ENCODE measurements at regions not wholly inside any gene's neighbourhood (a gene's known extent, or its start where the extent isn't known, plus 50 kb on each side); places are given as distances from the start of the nearest gene placed in this dataset.

DNA sequence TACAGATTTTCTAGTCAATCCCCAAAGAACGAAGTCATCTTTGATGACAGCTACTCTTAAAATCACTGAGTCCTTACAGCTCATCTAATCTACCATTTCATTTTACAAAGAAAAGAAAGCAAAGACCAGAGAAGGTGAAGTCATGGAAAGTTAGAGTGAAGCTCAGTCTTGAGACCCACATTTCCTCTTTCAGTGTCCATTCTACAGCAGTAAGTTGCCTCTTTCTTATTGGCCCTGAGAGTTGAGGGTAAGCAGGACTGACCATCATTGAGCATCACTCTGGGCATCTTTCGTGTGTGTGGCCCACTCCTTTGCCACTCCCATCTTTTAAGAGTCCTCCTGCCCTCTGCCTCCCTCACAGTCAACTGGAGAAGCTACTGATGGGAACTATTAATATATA, 251.8 kb upstream of the NR4A3 start:
- DNase-seq (ENCODE audit: low read depth in 1 of 2, low spot score in 1 of 2) (no peak), ATAC-seq (no peak), FAIRE-seq (no peak)
- Histone ChIP-seq H3K4me2 (no peak overlapping the region), H3K27ac (no peak overlapping the region), H3K9me3 (no peaks in the 10 kb centered on the region), H3K4me1 (no peaks in the 10 kb centered on the region), H3K4me3 (no peak overlapping the region)
- TF ChIP-seq, protein P1, sequence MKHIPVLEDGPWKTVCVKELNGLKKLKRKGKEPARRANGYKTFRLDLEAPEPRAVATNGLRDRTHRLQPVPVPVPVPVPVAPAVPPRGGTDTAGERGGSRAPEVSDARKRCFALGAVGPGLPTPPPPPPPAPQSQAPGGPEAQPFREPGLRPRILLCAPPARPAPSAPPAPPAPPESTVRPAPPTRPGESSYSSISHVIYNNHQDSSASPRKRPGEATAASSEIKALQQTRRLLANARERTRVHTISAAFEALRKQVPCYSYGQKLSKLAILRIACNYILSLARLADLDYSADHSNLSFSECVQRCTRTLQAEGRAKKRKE (CRISPR knock-in tag; IDR thresholded peaks at IDR 0.05; ENCODE audit: low read depth): no peak
- TF ChIP-seq EP300 (IDR thresholded peaks at IDR 0.05) (no peak), HDAC2 (IDR thresholded peaks at IDR 0.05) (no peak), TFCP2L1 (CRISPR knock-in tag; IDR thresholded peaks at IDR 0.05) (no peak), TP53 (CRISPR knock-in tag; IDR thresholded peaks at IDR 0.05) (no peak), ESRRA (IDR thresholded peaks at IDR 0.05; ENCODE audit: borderline replicate concordance, low read length) (no peak), RAD21 (conservative IDR thresholded peaks at IDR 0.05 in 1 of 2, IDR thresholded peaks at IDR 0.05 in 1 of 2) (no peak), CBX8 (IDR thresholded peaks at IDR 0.05) (no peak), HOXB5 (CRISPR knock-in tag; IDR thresholded peaks at IDR 0.05) (no peak), RFX5 (IDR thresholded peaks at IDR 0.05) (no peak), ZC3H11A (IDR thresholded peaks at IDR 0.05) (no peak), NFE2L2 (conservative IDR thresholded peaks at IDR 0.05; ENCODE audit: low read length) (no peak), RCOR1 (IDR thresholded peaks at IDR 0.05; ENCODE audit: low read depth, low read length) (no peak), BHLHE40 (IDR thresholded peaks at IDR 0.05; ENCODE audit: low read depth, low read length) (no peak)
- TF ChIP-seq, protein P2, sequence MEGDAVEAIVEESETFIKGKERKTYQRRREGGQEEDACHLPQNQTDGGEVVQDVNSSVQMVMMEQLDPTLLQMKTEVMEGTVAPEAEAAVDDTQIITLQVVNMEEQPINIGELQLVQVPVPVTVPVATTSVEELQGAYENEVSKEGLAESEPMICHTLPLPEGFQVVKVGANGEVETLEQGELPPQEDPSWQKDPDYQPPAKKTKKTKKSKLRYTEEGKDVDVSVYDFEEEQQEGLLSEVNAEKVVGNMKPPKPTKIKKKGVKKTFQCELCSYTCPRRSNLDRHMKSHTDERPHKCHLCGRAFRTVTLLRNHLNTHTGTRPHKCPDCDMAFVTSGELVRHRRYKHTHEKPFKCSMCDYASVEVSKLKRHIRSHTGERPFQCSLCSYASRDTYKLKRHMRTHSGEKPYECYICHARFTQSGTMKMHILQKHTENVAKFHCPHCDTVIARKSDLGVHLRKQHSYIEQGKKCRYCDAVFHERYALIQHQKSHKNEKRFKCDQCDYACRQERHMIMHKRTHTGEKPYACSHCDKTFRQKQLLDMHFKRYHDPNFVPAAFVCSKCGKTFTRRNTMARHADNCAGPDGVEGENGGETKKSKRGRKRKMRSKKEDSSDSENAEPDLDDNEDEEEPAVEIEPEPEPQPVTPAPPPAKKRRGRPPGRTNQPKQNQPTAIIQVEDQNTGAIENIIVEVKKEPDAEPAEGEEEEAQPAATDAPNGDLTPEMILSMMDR (IDR thresholded peaks at IDR 0.05): no peak
- TF ChIP-seq, protein P3, sequence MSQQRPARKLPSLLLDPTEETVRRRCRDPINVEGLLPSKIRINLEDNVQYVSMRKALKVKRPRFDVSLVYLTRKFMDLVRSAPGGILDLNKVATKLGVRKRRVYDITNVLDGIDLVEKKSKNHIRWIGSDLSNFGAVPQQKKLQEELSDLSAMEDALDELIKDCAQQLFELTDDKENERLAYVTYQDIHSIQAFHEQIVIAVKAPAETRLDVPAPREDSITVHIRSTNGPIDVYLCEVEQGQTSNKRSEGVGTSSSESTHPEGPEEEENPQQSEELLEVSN (IDR thresholded peaks at IDR 0.05; ENCODE audit: borderline replicate concordance, low read depth): no peak
- TF ChIP-seq, protein P4, sequence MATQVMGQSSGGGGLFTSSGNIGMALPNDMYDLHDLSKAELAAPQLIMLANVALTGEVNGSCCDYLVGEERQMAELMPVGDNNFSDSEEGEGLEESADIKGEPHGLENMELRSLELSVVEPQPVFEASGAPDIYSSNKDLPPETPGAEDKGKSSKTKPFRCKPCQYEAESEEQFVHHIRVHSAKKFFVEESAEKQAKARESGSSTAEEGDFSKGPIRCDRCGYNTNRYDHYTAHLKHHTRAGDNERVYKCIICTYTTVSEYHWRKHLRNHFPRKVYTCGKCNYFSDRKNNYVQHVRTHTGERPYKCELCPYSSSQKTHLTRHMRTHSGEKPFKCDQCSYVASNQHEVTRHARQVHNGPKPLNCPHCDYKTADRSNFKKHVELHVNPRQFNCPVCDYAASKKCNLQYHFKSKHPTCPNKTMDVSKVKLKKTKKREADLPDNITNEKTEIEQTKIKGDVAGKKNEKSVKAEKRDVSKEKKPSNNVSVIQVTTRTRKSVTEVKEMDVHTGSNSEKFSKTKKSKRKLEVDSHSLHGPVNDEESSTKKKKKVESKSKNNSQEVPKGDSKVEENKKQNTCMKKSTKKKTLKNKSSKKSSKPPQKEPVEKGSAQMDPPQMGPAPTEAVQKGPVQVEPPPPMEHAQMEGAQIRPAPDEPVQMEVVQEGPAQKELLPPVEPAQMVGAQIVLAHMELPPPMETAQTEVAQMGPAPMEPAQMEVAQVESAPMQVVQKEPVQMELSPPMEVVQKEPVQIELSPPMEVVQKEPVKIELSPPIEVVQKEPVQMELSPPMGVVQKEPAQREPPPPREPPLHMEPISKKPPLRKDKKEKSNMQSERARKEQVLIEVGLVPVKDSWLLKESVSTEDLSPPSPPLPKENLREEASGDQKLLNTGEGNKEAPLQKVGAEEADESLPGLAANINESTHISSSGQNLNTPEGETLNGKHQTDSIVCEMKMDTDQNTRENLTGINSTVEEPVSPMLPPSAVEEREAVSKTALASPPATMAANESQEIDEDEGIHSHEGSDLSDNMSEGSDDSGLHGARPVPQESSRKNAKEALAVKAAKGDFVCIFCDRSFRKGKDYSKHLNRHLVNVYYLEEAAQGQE (IDR thresholded peaks at IDR 0.05): no peak
- TF ChIP-seq, protein P5, sequence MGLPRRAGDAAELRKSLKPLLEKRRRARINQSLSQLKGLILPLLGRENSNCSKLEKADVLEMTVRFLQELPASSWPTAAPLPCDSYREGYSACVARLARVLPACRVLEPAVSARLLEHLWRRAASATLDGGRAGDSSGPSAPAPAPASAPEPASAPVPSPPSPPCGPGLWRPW (IDR thresholded peaks at IDR 0.05): no peak
- ChIA-PET CTCF (no interaction called here), POLR2A (no interaction called here)
- WGBS (ENCODE audit: missing lambda C conversion rate): 0% methylated on average over 2 of the region's 2 CpGs

DNA sequence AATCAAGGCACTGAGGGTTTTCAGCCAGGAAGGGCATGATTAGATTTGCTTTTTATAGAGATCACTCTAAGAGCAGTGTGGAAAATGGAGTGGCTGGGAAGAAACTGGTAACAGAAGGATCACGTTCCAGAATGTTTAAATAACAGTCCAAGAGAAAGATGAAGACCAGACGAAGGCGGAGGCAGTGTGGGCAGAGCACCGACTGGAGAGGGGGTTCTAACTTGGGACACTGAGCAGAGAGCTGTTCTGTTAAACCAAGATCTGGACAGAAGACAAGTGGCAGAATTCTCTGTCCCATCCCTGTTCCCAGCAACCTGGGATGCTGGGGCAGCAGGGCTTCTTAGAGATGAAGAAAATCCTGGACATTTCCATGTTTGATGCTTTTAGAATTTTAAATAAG, 249.1 kb upstream of the NR4A3 start:
- no peak overlapping the region for H3K4me2 ChIP-seq
- DNase-seq (ENCODE audit: low read depth in 1 of 2, low spot score in 1 of 2): no peak
- POLR2A ChIA-PET: no interaction called here
- no peak for TF ChIP-seq NPAS2 (CRISPR knock-in tag; IDR thresholded peaks at IDR 0.05; ENCODE audit: borderline replicate concordance)
- TF ChIP-seq ZNF302 (CRISPR knock-in tag; IDR thresholded peaks at IDR 0.05): no peak
- TF ChIP-seq, protein P6, sequence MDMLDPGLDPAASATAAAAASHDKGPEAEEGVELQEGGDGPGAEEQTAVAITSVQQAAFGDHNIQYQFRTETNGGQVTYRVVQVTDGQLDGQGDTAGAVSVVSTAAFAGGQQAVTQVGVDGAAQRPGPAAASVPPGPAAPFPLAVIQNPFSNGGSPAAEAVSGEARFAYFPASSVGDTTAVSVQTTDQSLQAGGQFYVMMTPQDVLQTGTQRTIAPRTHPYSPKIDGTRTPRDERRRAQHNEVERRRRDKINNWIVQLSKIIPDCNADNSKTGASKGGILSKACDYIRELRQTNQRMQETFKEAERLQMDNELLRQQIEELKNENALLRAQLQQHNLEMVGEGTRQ (IDR thresholded peaks at IDR 0.05): no peak
- no peak for TF ChIP-seq ZFP36 (IDR thresholded peaks at IDR 0.05; ENCODE audit: borderline replicate concordance, partially characterized antibody)
- H3K9me3 ChIP-seq: no peaks in the 10 kb centered on the region
- no peak overlapping the region for H3K4me3 ChIP-seq
- FAIRE-seq: no peak
- H3K27ac ChIP-seq: no peak overlapping the region
- no peak for ATAC-seq
- 5% methylated on average over 4 of the region's 4 CpGs for WGBS (ENCODE audit: missing lambda C conversion rate)
- CTCF ChIA-PET: interaction anchor here (1.5 kb wide), 1 partner anchor 9 kb away, joined by 6 read pairs; no protein-coding TSS in a partner anchor
- H3K4me1 ChIP-seq: no peaks in the 10 kb centered on the region
